MM.1S (cell line): ENCODE measurements at regions not wholly inside any gene's neighbourhood (a gene's known extent, or its start where the extent isn't known, plus 50 kb on each side); places are given as distances from the start of the nearest gene placed in this dataset.
"Not testable (repeated sequence)": the region's sequence is repeated elsewhere in the genome, so short reads cannot be mapped to it uniquely, and the experiment has no call there.

Experiments used
- DNase-seq: peaks from one replicate; pipeline ENCODE4 v3.0.0-alpha.2; 2015
- H2AFZ ChIP-seq: fragments of 300-600 bp; sonication (generic); 2 replicates; pipeline ENCODE4 v1.6.0; 2016; ENCODE audit warnings: antibody characterized with exemption, low read length
- H3F3A ChIP-seq: fragments of 300-600 bp; sonication (generic); 2 replicates; pipeline ENCODE4 v1.6.1; 2016; ENCODE audit warnings: mild to moderate bottlenecking, antibody characterized with exemption, low read length, moderate library complexity, mixed read lengths; ENCODE audit not compliant: insufficient read depth
- H3K27ac ChIP-seq: fragments of 300-600 bp; sonication (generic); 2 replicates; pipeline ENCODE4 v1.5.1; 2016; ENCODE audit warnings: mild to moderate bottlenecking, low read length
- H3K27me3 ChIP-seq: fragments of 300-600 bp; sonication (generic); replicated peaks from 2 replicates; pipeline ENCODE4 v1.6.0; 2016; ENCODE audit warnings: low read length; ENCODE audit not compliant: insufficient read depth
- H3K36me3 ChIP-seq: fragments of 300-600 bp; sonication (generic); replicated peaks from 2 replicates; pipeline ENCODE4 v1.6.1; 2016; ENCODE audit warnings: mild to moderate bottlenecking, low read length, mixed read lengths; ENCODE audit not compliant: insufficient read depth
- H3K4me1 ChIP-seq: fragments of 300-600 bp; sonication (generic); 2 replicates; pipeline ENCODE4 v1.6.1; 2016; ENCODE audit warnings: low read length, mixed read lengths
- H3K4me2 ChIP-seq: fragments of 300-600 bp; sonication (generic); 2 replicates; pipeline ENCODE4 v1.6.0; 2016; ENCODE audit warnings: low read depth, low read length
- H3K4me3 ChIP-seq: fragments of 300-600 bp; sonication (generic); 2 replicates; pipeline ENCODE4 v1.5.1; 2016; ENCODE audit warnings: low read length, mixed read lengths
- H3K79me2 ChIP-seq: fragments of 300-600 bp; sonication (generic); 2 replicates; pipeline ENCODE4 v1.6.1; 2016; ENCODE audit warnings: mixed run types, low read length, mixed read lengths
- H3K9ac ChIP-seq: fragments of 300-600 bp; sonication (generic); 2 replicates; pipeline ENCODE4 v1.6.1; 2016; ENCODE audit warnings: low read length, mixed read lengths
- H3K9me2 ChIP-seq: fragments of 300-600 bp; sonication (generic); replicated peaks from 2 replicates; pipeline ENCODE4 v1.6.1; 2016; ENCODE audit warnings: mild to moderate bottlenecking, low read length, mixed read lengths; ENCODE audit not compliant: insufficient read depth
- H3K9me3 ChIP-seq: fragments of 300-600 bp; sonication (generic); replicated peaks from 2 replicates; pipeline ENCODE4 v1.6.1; 2016; ENCODE audit warnings: mild to moderate bottlenecking, low read length, mixed read lengths; ENCODE audit not compliant: insufficient read depth
- H4K20me1 ChIP-seq: fragments of 300-600 bp; sonication (generic); 2 replicates; pipeline ENCODE4 v1.6.1; 2016; ENCODE audit warnings: mild to moderate bottlenecking, low read length, moderate library complexity, mixed read lengths; ENCODE audit not compliant: insufficient read depth

DNA sequence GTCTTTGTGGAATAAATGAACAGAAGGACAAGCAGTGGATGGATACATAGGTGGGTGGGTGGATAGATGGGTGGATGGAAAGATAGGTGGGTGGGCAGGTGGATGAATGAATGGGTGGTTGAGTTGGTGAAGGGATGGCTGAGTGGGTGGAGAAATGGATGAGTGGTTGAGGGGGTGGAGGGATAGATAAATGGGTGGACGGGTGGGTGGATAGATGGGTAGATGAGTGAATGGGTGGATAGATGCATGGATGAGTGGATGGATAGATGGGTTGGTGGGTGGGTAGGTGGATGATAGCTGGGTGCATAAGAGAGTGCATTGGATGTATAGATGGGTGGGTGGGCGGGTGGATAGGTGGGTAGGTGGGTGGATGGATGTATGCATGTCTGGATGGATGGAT is 63.5 kb downstream of the UNC93B1 start:
- H3K9me3 ChIP-seq = not testable (repeated sequence)

DNA sequence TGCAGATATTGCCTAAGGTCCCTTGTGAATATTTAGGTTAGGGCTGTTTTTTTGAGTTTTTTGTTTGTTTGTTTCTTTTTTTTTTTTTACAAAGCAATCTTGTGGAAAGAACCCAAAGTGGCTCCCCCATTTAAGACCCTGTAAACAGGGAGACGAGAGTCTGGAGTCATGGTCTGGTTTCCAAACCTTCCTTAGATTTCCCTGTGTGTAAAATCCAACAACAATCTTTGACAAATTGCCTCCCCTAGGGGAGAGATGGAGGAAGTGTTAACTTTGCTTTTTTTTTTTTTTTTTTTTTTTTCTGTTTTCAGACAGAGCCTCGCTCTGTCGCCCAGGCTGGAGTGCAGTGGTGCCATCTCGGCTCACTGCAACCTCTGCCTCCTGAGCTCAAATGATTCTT is 64.9 kb downstream of the UNC93B1 start:
- H3F3A ChIP-seq, DNase-seq, H3K9me2 ChIP-seq, H3K4me1 ChIP-seq, H3K4me3 ChIP-seq, H3K9ac ChIP-seq, H3K9me3 ChIP-seq, H3K4me2 ChIP-seq, H3K36me3 ChIP-seq, H3K27ac ChIP-seq, H4K20me1 ChIP-seq, H3K27me3 ChIP-seq, H3K79me2 ChIP-seq, H2AFZ ChIP-seq: not testable (repeated sequence)

More for the DNA sequence above, 63.5 kb downstream of the UNC93B1 start:
- DNase-seq, H3K27ac ChIP-seq, H3K4me2 ChIP-seq, H3K36me3 ChIP-seq, H3K79me2 ChIP-seq, H3K9me2 ChIP-seq, H3K9ac ChIP-seq, H4K20me1 ChIP-seq, H3K4me1 ChIP-seq, H3F3A ChIP-seq, H2AFZ ChIP-seq, H3K27me3 ChIP-seq, H3K4me3 ChIP-seq: not testable (repeated sequence)

DNA sequence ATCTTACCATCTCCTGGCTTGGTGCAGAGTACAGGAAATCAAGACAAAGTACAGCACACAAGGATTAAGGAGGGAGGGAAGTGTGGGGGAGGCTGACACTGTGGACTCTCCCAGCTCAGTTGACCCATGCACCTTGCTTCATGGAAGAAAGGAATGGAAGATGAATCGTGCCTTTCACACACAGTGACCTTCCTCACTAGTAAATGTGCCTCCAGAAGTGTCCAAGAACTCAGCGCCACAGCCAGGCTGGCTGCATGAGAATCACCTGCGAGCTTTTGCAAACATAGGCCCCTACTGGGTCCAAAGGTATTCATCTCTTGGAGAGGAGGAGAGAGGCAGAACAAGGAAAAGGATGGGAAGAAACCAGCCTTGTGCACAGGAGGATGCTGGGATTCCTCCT is 65.5 kb downstream of the UNC93B1 start:
- H3K4me3 ChIP-seq, H2AFZ ChIP-seq, H3K27me3 ChIP-seq, H3K9ac ChIP-seq, H3K9me2 ChIP-seq, DNase-seq, H3K79me2 ChIP-seq, H3K4me2 ChIP-seq, H3K4me1 ChIP-seq, H3K9me3 ChIP-seq, H3F3A ChIP-seq, H4K20me1 ChIP-seq, H3K36me3 ChIP-seq, H3K27ac ChIP-seq: not testable (repeated sequence)

DNA sequence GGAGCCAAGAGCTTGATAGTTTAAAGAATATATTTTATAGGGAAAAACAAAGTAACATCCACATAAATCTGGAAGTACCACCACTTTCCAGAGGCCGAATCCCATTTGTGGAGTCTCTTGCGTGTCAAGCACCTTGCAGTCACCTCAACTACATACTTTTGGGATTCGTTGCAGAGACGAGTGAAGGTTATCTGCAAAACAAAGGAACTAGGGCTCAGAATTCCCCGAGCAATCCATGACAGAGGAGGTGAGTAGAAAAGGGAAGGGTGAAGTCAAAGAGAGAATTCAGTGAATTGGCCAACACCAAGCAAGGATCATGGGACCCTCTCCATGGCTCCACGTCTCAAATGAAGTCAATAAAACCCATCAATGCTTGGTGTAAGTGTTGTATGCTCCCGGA is 80.3 kb downstream of the UNC93B1 start:
- not testable (repeated sequence) for H2AFZ ChIP-seq, H3K9ac ChIP-seq, H3K4me1 ChIP-seq, H3K27me3 ChIP-seq, H3K9me3 ChIP-seq, H3K36me3 ChIP-seq, H3K27ac ChIP-seq, H3K4me2 ChIP-seq, H3F3A ChIP-seq, H3K4me3 ChIP-seq, H3K9me2 ChIP-seq, H4K20me1 ChIP-seq, H3K79me2 ChIP-seq, DNase-seq

DNA sequence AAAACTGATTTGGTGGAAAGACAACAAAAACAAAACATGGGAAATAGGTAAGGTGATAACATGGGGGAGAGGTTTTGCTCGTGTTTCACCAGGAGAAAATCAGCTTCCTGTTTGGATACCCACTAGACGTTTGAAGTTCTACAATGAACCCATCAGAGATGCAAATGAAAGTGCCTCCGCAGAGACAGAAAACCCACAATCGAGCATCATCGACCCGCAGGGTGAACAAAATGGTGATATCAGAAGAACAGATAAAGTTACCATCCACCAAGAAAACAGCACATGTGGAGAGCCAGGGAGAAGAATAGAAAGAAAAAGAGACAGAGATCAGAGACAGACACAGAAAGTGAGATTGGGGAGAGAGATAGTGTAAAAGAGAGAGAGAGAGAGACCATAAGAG is 83.4 kb downstream of the UNC93B1 start:
- H3K9me2 ChIP-seq = not testable (repeated sequence)

GRCh38 chr11:67912184-67912583 is 91.7 kb downstream of the UNC93B1 start:
- H3K4me2 ChIP-seq, H3K36me3 ChIP-seq, H3F3A ChIP-seq, DNase-seq, H3K4me1 ChIP-seq, H3K79me2 ChIP-seq, H3K9me2 ChIP-seq, H3K9ac ChIP-seq, H3K9me3 ChIP-seq, H4K20me1 ChIP-seq, H3K27ac ChIP-seq, H2AFZ ChIP-seq, H3K4me3 ChIP-seq, H3K27me3 ChIP-seq: not testable (repeated sequence)

More for the DNA sequence above, 83.4 kb downstream of the UNC93B1 start:
- H3K9ac ChIP-seq, H2AFZ ChIP-seq, H3K4me3 ChIP-seq, H4K20me1 ChIP-seq, H3K27ac ChIP-seq, H3K27me3 ChIP-seq, H3F3A ChIP-seq, H3K9me3 ChIP-seq, H3K4me1 ChIP-seq, H3K79me2 ChIP-seq, DNase-seq, H3K4me2 ChIP-seq, H3K36me3 ChIP-seq: not testable (repeated sequence)

DNA sequence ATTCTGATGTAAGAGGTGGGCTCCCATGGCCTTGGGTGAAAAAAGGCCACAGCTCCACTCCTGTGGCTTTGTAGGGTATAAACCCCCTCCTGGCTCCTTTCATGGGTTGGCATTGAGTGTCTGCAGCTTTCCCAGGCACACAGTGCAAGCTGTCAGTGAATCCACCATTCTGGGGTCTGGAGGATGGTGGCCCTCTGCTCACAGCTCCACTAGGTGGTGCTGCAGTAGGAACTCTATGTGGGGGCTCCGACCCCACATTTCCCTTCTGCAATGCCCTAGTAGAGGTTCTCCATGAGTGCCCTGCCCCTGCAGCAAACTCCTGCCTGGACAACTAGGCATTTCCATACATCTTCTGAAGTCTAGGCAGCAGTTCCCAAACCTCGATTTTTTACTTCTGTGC is 92.7 kb downstream of the UNC93B1 start:
- not testable (repeated sequence) for H2AFZ ChIP-seq, H3F3A ChIP-seq, H3K9ac ChIP-seq, H3K79me2 ChIP-seq, H3K9me2 ChIP-seq, H3K27ac ChIP-seq, H3K27me3 ChIP-seq, H3K36me3 ChIP-seq, H3K9me3 ChIP-seq, H4K20me1 ChIP-seq, H3K4me3 ChIP-seq, H3K4me1 ChIP-seq, H3K4me2 ChIP-seq, DNase-seq

GRCh38 chr11:67910803-67911202 is 93.1 kb downstream of the UNC93B1 start:
- not testable (repeated sequence) for H3K79me2 ChIP-seq, H3K27ac ChIP-seq, H3K4me1 ChIP-seq, H3K27me3 ChIP-seq, H3K9me2 ChIP-seq, H3F3A ChIP-seq, H4K20me1 ChIP-seq, H2AFZ ChIP-seq, H3K4me2 ChIP-seq, H3K4me3 ChIP-seq, H3K9ac ChIP-seq, H3K9me3 ChIP-seq, DNase-seq, H3K36me3 ChIP-seq
